ENCODE measurements at regions not wholly inside any gene's neighbourhood (a gene's known extent, or its start where the extent isn't known, plus 50 kb on each side); places are given as distances from the start of the nearest gene placed in this dataset.
"Not testable (repeated sequence)": the region's sequence is repeated elsewhere in the genome, so short reads cannot be mapped to it uniquely, and the experiment has no call there.

DNA sequence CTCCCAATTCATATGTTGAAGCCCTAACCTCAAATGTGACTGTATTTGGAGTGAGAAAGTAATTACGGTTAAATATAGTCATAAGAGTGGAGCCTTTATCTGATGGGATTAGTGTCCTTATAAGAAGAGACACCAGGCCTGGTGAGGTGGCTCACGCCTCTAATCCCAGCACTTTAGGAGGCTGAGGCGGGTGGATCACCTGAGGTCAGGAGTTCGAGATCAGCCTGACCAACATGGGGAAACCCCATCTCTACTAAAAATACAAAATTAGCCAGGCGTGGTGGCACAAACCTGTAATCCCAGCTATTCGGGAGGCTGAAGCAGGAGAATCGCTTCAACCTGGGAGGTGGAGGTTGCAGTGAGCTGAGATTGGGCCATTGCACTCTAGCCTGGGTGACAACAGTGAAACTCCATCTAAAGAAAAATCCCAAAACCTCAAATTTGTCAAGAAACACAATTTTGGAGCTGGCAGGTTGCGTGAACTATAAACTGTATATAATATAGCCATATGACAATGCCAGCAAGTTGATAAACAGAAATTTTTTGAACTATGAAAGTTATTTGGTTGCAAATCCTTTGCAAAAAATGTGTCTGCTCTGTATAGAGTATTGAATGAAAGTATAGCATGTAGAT is 125.6 kb upstream of the ZNF217 start:
- DNase-seq: not testable (repeated sequence)

DNA sequence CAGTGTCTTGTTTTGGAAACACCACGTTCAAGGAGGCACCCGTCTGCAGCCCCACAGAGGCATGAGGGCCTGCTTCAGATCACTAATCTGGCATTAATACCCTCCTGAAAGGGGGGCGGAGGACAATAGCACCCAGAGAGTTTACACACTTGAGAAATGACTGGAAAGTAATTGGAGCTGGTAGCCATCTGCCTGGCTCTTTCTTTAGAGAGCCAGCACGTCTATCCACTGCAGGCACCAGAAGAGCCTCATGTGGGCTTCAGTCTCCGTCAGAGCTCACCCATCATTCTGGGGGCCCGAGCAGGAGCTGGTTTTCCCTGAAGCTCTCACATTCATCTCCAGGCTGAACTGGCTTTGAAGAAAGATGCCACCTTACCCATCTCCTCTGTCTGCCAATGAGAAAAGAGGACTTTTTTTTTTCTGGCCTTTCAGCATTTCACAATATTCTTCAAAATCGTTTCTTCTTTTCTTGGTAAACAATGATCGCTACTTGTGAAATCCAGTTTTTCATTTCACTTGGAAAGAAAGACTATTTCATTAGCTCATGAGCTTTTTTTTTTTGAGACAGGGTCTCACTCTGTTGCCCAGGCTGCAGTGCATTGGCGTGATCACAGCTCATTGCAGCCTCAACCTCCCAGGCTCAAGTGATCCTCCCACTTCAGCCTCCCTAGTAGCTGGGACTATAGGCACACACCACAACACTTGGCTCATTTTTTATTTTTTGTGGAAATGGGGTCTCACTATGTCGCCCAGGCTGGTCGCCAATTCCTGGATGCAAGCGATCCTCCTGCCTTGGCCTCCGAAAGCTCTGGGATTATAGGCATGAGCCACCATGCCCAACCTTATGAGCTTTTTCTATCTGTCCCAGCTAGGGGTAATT is 124.7 kb upstream of the ZNF217 start:
- DNase-seq: peak in 2 of 4 experiments; percentile 54 to 55

DNA sequence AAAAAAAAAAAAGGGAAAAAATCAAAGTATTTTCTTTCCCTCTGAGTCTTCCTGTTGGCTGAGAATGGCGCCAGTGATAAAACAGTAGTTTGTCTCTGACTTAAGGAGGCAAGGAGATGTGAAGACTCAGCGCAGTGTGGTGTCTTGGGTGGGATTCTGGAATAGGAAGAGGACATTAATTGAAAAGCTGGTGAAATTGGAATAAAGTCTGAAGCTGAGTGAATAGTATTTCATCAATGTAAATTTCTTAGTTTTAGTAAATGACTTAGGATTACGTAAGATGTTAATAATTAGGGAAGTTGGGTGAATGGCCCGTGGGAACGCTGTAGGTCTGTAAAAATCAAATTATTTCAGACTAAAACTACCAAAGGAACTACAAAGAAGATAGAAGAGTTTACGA is 122.8 kb upstream of the ZNF217 start:
- DNase-seq: peak; percentile 51 to 80 (median 64)

DNA sequence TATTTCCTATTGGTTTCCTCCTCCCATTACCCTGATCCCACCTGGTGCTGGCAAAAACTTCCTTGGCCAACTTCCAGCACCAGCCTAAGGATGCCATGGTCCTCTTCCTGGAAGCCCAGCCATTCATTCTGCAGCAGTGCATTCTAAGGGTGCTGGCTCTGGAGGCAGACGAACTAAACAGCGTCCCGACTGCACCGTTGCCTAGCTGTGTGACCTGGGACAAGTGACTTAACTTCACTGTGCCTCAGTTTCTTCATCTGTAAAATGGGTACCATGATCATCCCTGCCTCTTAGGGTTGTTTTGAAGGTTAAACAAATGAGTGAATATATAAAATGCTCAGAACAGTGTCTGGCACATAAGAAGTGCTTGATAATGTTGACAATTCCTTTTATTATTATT is 120.9 kb upstream of the ZNF217 start:
- DNase-seq: no peak

DNA sequence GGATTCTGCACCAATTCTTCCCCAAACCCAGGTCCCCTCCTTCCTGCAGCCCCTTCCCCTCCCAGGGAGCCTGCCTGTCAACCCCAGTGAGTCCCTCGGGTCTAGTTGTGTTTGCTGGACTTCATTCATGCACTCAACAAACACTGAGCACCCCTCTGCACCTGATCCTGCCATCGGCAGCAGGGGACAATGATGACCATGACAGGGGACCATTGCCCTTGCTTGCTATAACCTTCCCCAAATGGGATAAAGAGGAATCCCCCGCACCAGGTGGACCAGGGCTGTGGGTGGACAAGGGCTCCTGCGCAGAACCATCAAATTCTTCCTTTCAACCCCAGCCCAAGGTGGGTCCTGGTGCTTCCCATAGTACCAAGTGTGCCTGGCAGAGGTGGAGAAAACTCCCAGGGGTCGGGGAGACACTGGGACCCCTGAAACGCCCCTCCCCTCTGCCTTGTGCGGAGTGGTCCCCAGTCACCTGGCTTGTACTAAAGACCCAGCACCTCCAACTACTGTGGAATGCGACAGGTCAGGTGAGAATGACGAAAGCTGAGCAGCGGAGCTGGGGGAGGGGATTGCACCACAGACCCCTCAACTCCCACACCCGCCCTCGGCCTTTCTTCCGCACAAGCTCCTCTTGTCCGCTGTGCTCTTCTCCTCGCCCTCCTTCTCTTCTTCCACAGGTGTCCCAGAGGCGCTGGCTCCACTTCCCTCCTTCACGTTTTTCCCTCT is 119.9 kb upstream of the ZNF217 start:
- DNase-seq: no peak

DNA sequence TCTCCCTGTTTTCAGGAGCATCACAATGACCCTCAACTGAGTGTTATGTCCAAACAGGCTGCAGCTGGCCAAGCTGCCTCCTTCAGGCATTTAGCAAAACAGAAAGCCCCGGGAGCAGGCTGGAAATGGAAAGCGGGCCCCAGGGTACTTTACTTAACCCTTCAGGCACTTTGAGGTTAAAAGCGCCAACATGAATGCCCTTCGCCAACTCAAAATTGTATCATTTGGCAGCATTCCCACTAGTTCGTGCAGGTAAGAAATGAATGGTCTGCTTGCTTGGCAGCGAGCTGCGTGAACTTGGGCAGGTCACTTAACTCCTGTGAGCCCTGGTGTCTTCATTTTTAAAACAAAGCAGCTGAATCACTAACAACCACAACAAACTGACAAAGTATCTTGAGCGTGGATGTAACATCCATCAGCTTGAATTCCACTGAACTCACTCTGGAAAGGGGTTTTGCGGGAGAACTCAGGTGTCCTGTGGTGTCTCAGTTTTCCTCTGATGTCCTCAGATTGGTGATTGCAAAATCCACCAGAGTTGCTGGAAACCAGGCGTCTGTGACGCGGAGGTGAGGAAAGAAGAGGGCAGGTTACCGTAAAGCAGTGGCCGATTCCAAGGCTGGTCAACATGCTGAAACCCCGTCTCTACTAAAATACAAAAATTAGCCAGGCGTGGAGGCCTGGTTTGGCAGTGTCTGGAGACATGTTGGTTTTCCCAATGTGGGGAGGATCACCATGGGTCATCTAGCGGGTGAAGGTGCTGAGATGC is 118.8 kb upstream of the ZNF217 start:
- DNase-seq: no peak

DNA sequence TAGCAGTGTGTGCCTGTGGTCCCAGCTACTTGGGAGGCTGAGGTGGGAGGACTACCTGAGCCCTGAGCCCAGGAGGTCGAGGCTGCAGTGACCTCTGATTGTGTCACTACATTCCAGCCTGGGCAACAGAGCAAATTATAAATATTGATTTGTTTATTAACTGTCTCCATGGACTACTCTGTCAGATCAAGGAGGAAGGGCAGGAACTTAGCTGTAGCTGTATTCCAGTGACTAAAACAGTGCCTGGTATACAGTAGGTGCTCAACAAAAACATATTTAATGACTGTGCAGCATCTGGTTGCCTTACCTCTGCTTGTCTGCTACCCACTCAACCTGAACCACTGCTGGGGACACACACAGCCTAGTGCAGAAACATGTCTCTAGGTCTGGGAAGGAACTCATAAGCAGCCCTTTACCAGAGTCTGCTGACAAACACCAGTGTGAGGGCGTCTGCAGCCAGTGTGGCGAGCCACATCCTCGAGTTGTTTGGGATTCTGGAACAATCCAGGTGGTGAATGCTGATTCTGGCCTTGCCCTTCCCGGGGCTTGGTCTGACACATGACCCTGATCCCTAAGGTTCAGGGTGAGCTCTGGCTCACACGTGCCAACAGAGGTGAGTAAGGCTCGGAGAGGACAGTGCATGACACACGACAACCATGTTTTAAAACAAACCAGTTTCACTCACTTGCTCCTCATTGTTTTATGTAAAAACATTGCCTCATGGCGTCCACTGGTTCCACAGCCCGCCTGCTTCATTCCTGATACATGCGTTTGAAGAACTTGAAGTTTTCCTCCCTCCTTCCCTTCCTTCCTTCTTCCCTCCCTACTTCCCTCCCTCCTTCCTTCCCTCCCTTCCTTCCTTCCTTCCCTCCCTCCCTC is 117.9 kb upstream of the ZNF217 start:
- DNase-seq: no peak

DNA sequence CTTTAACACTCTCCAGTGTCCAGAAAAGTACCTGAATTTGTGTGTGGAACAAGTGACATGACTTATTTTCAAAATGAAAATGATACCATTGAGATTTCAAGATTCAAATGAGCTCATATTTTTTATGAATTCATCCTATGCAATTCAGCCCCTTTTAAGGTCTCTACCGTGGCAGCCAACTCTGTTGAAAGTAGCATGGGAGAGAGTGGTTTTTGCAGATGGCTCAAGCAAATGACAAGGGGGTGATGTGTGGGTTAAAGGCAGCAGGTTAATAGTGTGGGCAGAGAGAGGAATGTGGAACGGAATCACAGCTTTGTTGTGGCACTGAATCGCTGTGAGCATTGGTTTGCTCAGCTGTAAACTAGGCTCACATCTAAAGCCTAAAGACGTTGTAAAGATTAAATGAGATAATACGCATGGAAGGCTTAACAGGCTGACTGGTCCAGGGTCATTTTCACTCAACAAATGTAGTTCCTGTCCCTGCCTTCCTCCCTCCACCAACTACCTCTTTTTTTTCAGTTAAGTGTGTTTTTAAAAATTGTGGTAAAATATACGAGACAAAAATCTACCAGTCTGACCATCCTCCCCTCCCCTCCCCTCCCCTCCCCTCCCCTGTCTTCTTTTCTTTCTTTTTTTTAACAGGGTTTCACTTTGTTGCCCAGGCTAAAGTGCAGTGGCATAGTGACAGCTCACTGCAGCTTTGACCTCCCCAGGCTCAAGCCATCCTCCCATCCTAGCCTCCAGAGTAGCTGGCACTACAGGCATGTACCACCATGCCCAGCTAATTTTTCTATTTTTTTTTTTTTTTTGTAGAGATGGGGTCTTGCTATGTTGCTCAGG is 114.7 kb upstream of the ZNF217 start:
- DNase-seq: peak; percentile 45 to 68 (median 59)

DNA sequence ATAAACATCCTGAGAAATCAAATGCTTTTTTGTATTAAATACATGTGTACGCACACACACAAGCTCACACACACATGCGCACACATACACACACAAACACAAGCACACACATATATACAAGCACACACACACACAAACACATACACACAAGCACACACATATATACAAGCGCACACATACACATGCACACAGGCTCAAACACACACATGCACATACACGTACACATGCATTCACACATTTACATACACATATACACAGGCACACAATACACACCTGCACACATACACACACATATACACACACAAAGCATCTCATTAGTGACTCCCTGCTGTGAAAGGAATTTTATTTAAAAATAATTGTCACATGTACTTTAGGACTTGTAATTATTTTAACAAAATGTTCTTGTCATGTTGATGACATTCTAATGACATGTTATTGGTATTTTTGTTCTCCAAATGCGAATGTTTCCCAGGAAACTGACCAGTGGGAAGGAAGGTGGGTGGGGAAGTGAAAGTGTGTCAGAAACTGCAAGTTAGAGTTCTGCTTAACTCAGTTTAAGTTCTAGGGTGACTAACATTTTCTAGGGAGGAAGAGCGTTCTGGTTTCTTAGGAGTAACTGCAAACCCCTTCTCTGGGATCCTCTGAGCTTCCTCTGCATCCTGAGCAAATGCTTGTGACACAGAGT is 113.9 kb upstream of the ZNF217 start:
- DNase-seq: peak; percentile 80 to 95 (median 88)

DNA sequence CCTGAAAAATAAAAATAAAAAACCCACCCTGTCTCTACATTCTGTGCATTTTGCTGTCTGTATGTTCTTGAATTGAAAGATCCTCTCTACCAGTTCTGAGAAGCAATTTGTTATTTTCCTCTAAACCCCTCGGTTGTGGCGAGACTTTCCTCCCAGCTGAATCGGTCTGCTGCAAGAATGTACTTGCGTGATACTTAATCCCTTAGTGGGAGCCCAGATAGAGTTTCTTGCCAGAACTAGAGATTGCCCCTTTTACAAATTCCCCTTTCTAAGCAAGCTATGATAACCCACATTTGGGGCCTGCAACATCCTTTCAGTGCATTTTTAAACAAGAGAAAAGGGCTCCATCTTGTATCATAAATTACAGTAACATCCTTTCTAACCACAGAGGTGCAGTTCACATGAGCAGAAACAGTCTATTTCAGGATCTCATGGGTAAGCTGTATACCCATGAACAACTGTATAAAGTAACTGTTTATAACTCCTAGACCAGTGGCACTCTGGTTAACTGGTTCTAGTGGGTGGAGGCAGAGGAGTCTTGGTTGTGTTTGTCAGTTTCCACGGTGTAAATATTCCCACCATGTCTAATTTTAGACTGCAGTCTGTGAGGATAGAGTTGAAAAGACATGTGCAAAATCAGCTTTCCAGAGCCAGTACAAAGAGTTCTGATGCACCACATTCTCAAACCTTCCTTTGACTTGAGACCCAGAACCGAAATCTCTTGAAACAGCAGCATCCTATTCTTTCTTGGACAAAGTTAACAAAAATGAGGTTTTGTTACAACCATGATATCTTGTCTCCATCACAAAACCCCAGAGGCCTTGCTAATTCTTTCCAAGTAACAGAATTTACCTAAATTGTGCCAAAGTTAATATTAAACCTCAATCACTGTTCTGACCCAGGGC is 113.1 kb upstream of the ZNF217 start:
- DNase-seq: peak in 1 of 4 experiments; percentile 8

DNA sequence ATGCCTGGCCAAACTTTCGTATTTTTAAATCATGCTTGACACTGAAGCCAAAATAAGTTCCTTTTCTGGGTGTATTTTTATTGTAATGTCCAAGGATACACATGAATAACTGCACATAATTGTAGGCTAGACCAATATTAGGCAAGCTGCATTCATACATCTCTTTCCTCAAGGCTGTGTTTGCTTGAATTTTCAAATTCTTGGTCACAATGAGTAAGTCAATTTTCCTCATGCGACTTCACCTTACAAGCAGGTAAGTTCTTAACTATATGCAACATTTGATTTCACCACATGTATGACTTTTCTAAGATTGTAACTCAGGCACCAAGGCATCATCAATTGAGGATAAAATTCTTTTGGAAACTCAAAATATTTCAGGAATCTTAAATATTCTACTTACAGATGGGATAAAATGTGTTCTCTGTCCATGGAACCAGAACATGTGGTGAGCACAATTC is 112.4 kb upstream of the ZNF217 start:
- DNase-seq: no peak

DNA sequence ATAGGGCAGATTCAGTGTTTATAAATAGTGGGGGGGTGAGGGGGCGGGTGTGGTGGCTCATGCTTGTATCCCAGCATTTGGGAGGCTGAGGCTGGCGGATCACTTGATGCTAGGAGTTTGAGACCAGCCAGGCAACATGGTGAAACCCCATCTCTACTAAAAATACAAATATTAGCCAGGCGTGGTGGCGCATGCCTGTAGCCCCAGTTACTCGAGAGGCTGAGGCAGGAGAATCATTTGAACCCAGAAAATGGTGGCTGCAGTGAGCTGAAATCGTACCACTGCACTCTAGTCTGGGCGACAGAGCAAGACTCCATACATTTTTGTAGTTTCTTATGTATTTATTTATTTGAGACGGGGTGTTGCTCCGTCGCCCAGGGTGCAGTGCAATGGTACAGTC is 109.0 kb upstream of the ZNF217 start:
- no peak for DNase-seq

DNA sequence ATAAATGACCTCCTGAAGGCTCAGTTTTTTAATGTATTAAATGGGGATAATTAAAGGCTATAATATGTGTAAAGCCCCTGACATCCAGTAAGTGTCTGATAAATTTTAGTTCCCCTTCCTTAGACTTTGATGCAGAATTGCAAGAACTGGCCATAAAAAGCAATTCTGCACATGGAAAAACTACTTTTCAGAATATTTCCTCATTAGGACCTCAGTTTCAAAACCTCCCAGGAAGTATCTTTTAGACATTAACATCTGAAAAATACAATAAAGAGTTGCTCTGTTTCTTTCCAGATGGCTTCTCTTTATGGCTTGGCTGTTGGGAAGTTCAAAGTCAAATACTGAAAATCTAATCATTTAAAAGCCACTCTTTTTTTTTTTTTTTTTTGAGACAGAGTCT is 106.3 kb upstream of the ZNF217 start:
- DNase-seq: peak in 3 of 4 experiments; percentile 30 to 78 (median 75)

DNA sequence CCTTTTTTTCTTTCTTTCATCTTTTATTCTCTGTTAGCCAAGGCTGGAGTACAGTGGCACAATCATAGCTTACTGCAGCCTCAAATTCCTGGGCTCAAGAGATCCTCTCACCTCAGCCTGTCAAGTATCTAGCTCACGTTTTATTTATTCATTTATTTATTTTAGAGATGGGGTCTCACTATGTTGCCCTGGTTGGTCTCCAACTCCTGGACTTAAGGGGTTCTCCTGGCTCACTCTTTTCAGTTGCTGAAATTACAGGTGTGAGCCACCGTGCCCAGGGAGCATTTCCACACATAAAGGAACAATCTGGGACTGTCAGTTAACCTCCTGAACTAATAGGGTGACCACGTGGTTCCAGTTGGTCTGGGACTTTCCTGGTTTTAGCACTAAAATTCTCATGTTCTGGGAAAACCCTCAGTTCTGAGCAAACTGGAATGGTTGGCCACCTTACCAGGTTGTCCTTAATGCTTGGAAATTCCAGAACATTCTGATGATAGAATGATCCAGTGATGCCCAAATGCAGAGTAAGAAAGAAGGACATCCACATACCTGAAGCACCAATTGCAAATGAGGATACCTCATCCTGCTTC is 105.5 kb upstream of the ZNF217 start:
- DNase-seq: no peak

DNA sequence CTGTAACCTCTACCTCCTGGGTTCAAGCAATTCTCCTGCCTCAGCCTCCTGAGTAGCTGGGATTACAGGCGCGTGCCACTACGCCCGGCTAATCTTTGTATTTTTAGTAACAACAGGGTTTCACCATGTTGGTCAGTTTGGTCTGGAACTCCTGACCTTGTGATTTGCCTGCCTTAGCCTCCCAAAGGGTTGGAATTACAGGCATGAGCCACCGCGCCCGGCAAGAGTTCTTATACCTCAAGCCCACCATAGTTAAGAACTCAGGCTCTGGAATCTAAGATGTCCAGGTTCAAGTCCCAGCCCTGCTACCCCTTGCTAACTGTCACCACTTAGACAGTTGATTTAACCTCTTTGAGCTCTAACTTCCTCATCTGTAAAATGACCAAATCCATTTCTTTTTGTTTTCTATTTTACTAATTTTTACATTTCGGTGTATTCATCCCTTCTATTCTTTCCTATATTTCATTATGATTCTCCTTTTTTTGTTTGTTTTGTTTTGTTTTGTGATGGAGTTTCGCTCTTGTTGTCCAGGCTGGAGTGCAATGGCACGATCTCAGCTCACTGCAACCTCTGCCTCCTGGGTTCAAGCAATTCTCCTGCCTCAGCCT is 104.8 kb upstream of the ZNF217 start:
- peak in 3 of 4 experiments; percentile 43 to 53 (median 49) for DNase-seq

DNA sequence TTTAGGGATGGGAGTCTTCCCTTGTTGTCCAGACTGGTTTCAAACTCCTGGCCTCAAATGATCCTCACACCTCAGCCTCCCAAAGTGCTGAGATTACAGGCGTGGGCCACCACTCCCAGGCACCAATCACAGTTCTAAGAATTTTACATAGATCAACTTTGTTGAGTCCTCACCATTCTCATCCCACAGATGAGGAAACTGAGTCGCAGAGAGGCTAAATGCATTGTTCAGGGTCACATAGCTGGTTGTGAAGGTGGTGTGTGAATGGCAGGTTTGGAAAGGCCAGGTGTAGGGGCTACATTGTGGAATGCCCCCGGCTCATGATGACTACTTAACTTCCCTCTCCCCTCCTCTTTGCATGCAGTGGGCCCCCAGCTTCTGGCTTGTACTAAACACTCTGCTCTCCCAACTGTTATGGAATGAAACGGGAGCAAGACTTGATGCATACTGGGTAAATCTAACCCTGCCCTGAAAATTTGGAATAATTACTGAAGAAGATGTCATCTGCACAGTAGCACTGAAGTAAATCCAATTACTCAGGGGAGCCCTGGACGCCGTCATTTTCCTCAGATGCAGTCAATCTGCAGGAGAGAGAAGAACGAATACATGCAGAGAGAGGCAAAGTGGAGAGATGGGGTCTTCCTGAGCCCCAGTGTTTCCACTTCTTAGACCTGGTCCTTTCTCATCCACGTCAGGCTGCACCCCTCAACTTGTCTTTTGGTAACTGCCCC is 102.3 kb upstream of the ZNF217 start:
- no peak for DNase-seq

DNA sequence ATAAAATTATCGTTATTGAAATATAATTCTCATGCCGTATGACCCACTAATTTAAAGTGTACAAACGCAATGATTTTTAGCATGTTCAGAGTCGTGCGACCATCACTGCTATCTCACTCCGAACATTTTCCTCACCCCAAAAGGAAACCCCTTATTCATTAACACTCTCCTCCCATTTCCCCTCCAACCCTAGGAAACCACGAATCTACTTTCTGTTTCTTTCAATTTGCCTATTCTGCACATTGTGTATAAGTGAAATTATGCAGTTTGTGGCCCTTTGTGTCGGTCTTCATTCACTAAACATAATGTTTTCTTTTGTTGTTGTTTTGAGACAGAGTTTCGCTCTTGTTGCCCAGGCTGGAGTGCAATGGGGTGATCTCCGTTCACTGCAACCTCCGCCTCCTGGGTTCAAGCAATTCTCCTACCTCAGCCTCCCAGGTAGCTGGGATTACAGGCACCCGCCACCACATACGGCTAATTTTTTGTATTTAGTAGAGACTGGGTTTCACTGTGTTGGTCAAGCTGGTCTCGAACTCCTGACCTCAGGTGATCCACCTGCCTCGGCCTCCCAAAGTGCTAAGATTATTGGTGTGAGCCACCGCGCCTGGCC is 99.7 kb upstream of the ZNF217 start:
- no peak for DNase-seq

All from suppressor macrophage (primary cell).